Osteoblast (primary cell): ENCODE measurements at regions not wholly inside any gene's neighbourhood (a gene's known extent, or its start where the extent isn't known, plus 50 kb on each side); places are given as distances from the start of the nearest gene placed in this dataset.
A peak's percentile ranks its signal among the peaks of the same experiment; 100 is the strongest.

Experiments
- DNase-seq: peaks from one replicate; pipeline ENCODE4 v3.0.0; 2011; ENCODE audit warnings: low spot score, mixed read lengths; ENCODE audit not compliant: insufficient read length; ENCODE audit errors: missing footprints
- H2AFZ ChIP-seq: 2 replicates; pipeline ENCODE4 v1.6.0; 2011; ENCODE audit warnings: mild to moderate bottlenecking, low read length
- H3K27ac ChIP-seq: 2 replicates; pipeline ENCODE4 v1.5.1; 2011; ENCODE audit warnings: mild to moderate bottlenecking, low read depth, low read length, moderate library complexity
- H3K27me3 ChIP-seq: 2 replicates; pipeline ENCODE4 v1.6.0; 2012; ENCODE audit warnings: mild to moderate bottlenecking, control low read depth, inconsistent platforms, low read length, moderate library complexity; ENCODE audit not compliant: insufficient read depth
- H3K36me3 ChIP-seq: 2 replicates; pipeline ENCODE4 v1.5.1; 2011; ENCODE audit warnings: mild to moderate bottlenecking, low read length, control low read depth, moderate library complexity; ENCODE audit not compliant: insufficient read depth
- H3K4me1 ChIP-seq: 2 replicates; pipeline ENCODE4 v1.5.1; 2011; ENCODE audit warnings: mild to moderate bottlenecking, low read length, control low read depth, moderate library complexity; ENCODE audit not compliant: insufficient read depth
- H3K4me2 ChIP-seq: 2 replicates; pipeline ENCODE4 v1.6.0; 2011; ENCODE audit warnings: mild to moderate bottlenecking, low read length; ENCODE audit not compliant: insufficient read depth
- H3K4me3 ChIP-seq: fragments of 200-600 bp; sonication (generic); 3 replicates; pipeline ENCODE4 v1.5.1; 2012; ENCODE audit warnings: mild to moderate bottlenecking, low read length, inconsistent platforms; ENCODE audit not compliant: insufficient read depth
- H3K79me2 ChIP-seq: 2 replicates; pipeline ENCODE4 v1.6.0; 2012; ENCODE audit warnings: mild to moderate bottlenecking, low read length, control low read depth, inconsistent platforms; ENCODE audit not compliant: insufficient read depth
- H3K9me3 ChIP-seq: 2 replicates; pipeline ENCODE4 v1.5.1; 2011; ENCODE audit warnings: low read depth, low read length, control low read depth
- H4K20me1 ChIP-seq: 2 replicates; pipeline ENCODE4 v1.6.0; 2012; ENCODE audit warnings: mild to moderate bottlenecking, low read length, control low read depth; ENCODE audit not compliant: insufficient read depth
- TF ChIP-seq, protein P1 (sequence below): IDR thresholded peaks from 2 replicates; pipeline ENCODE4 v1.5.1; 2011; ENCODE audit warnings: mild to moderate bottlenecking, low read depth, low read length, moderate library complexity; ENCODE audit errors: extremely low read depth

DNA sequence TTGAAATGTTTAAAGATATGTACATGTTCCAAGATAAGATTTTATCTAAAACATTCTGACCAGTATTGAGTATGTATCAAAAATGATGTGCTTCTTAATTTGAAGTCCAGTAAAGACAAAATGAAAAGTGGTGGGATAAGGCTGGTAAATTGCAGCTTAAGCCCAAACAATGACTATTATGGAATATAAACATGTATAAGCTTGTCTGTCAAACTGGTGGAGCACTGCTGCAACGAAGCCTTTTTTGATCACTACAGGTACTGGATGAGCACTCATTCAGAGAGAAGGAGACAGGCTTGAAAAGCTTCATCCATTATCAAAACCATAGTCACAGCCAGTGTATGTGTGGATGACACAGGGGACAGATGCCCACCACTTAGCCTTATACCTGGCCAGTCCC, 138.4 kb downstream of the ATP23 start:
- H3K79me2 ChIP-seq: no peaks in the 10 kb centered on the region
- no peak overlapping the region for H2AFZ ChIP-seq
- no peaks in the 10 kb centered on the region for H3K4me1 ChIP-seq
- TF ChIP-seq, protein P1, sequence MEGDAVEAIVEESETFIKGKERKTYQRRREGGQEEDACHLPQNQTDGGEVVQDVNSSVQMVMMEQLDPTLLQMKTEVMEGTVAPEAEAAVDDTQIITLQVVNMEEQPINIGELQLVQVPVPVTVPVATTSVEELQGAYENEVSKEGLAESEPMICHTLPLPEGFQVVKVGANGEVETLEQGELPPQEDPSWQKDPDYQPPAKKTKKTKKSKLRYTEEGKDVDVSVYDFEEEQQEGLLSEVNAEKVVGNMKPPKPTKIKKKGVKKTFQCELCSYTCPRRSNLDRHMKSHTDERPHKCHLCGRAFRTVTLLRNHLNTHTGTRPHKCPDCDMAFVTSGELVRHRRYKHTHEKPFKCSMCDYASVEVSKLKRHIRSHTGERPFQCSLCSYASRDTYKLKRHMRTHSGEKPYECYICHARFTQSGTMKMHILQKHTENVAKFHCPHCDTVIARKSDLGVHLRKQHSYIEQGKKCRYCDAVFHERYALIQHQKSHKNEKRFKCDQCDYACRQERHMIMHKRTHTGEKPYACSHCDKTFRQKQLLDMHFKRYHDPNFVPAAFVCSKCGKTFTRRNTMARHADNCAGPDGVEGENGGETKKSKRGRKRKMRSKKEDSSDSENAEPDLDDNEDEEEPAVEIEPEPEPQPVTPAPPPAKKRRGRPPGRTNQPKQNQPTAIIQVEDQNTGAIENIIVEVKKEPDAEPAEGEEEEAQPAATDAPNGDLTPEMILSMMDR: no peak
- H4K20me1 ChIP-seq: no peaks in the 10 kb centered on the region
- peak; percentile 54 for DNase-seq
- H3K27ac ChIP-seq: no peak overlapping the region
- no peak overlapping the region for H3K4me2 ChIP-seq
- H3K27me3 ChIP-seq: no peaks in the 10 kb centered on the region
- no peaks in the 10 kb centered on the region for H3K9me3 ChIP-seq
- H3K36me3 ChIP-seq: no peaks in the 10 kb centered on the region
- H3K4me3 ChIP-seq: no peak overlapping the region

DNA sequence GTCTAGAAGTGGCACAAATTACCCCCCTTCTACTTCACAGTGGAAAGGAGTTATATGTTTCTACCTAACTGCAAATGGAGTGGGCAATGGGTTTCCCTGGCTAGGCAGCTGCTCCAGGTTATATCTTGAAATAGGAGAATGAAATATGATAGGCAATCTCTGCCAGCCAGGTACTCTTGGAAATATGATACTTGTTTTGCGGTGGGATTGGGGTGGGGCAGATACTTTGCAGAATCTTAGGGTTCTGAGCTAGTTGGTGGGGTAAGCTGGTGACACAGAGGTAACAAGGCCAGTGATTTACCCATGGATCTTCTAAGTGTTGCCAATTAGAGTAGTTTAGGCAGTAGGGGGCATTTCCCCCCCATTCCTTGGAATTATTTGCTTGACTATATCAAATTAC, 140.1 kb downstream of the ATP23 start:
- H3K36me3 ChIP-seq: no peaks in the 10 kb centered on the region
- TF ChIP-seq, protein P1: no peak
- H3K27ac ChIP-seq: no peak overlapping the region
- no peak overlapping the region for H3K4me3 ChIP-seq
- no peaks in the 10 kb centered on the region for H3K9me3 ChIP-seq
- no peaks in the 10 kb centered on the region for H3K4me1 ChIP-seq
- H4K20me1 ChIP-seq: no peaks in the 10 kb centered on the region
- H3K4me2 ChIP-seq: no peak overlapping the region
- no peak for DNase-seq
- no peaks in the 10 kb centered on the region for H3K79me2 ChIP-seq
- H3K27me3 ChIP-seq: no peaks in the 10 kb centered on the region
- H2AFZ ChIP-seq: no peak overlapping the region

DNA sequence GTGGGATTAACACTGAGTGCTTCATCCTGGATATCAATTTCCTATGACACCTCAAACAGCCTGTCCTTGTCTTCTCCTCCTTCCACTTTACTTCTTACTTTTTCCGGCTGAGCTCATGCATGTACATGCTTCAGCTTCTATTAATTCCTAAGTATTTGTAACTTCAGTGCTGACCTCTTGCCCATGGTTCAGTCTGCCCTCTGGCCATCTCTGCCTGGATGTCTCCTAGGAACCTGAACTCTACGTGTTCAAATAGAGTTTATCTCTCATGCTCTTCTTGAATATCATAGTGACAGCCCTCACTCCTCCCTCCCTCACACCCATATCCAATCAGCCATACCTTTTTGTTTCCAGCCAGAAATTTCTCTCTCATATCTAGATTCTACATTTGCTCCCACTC, 141.6 kb downstream of the ATP23 start:
- H3K79me2 ChIP-seq: no peaks in the 10 kb centered on the region
- no peaks in the 10 kb centered on the region for H3K36me3 ChIP-seq
- no peak overlapping the region for H3K4me3 ChIP-seq
- no peak overlapping the region for H3K4me2 ChIP-seq
- TF ChIP-seq, protein P1: no peak
- H3K27ac ChIP-seq: no peak overlapping the region
- H2AFZ ChIP-seq: no peak overlapping the region
- H3K4me1 ChIP-seq: no peaks in the 10 kb centered on the region
- no peak for DNase-seq
- no peaks in the 10 kb centered on the region for H4K20me1 ChIP-seq
- H3K9me3 ChIP-seq: no peaks in the 10 kb centered on the region
- no peaks in the 10 kb centered on the region for H3K27me3 ChIP-seq

DNA sequence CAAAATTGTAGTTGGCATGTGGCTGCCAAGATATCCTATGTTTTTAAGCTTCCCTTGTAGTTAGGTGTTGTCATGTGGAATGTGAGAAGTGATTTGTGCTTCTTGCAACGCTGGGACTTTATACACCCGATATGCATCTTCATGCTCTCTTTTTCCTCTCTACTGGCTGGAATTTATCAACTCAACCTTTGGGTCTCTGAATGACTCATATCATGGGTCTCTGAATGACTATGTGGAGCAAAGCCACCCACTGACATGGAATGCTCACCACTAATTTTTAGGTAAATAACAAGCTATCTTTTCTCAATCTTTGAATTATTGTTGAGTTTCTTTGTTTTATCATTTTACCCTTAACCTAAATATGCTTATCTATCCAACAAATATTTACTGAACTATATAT, 144.6 kb downstream of the ATP23 start:
- Histone ChIP-seq H3K27me3 (no peaks in the 10 kb centered on the region), H3K9me3 (no peaks in the 10 kb centered on the region), H4K20me1 (no peaks in the 10 kb centered on the region), H3K4me2 (no peak overlapping the region), H3K36me3 (no peaks in the 10 kb centered on the region), H3K27ac (no peak overlapping the region), H3K79me2 (no peaks in the 10 kb centered on the region), H2AFZ (no peak overlapping the region), H3K4me1 (no peaks in the 10 kb centered on the region), H3K4me3 (no peak overlapping the region)
- TF ChIP-seq, protein P1: no peak
- no peak for DNase-seq
